ENCODE measurements at regions not wholly inside any gene's neighbourhood (a gene's known extent, or its start where the extent isn't known, plus 50 kb on each side); places are given as distances from the start of the nearest gene placed in this dataset.

DNA sequence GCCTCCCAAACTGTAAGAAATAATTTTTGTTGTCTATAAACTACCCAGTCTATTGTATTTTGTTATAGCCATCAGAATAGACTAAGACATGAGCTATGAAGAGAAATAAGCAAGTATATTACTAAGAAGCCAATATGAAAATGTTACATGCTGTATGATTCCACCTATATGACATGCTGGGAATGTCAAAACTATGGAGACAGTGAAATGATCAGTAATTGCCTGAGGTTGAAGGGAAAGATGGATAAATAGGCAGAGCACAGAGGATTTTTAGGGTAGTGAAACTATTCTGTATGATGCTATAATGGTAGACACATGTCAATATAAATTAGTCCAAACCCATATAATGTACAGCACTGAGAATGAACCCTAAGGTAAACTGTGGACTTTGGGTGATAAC lies 261.3 kb upstream of the PCDH15 start:
- intact Hi-C loops (cut with micrococcal nuclease) = no loop called here
- Histone ChIP-seq H3K9me3 (ENCODE audit: low read length) (no peaks in the 10 kb centered on the region), H3K4me1 (ENCODE audit: insufficient read depth, low read length) (peaks cover 9% of the 10 kb centered on the region), H3F3A (ENCODE audit: low read length, unreplicated experiment) (no peaks in the 10 kb centered on the region), H2AFZ (ENCODE audit: low read length) (no peak overlapping the region), H3K27me3 (ENCODE audit: low read length) (no peaks in the 10 kb centered on the region), H3K4me3 (ENCODE audit: low read length) (no peak overlapping the region), H3K36me3 (ENCODE audit: low read depth, low read length) (no peaks in the 10 kb centered on the region), H3K9ac (ENCODE audit: low read length) (no peak overlapping the region), H3K9me2 (replicated peaks; ENCODE audit: low read length) (no peaks in the 10 kb centered on the region), H3K79me2 (ENCODE audit: low read length) (no peaks in the 10 kb centered on the region), H3K27ac (ENCODE audit: low read length) (no peak overlapping the region), H4K20me1 (ENCODE audit: low read length) (no peaks in the 10 kb centered on the region), H3K4me2 (ENCODE audit: low read length) (no peak overlapping the region)
- no peak for DNase-seq
- POLR2A ChIA-PET (ENCODE audit: unreplicated experiment) = no interaction called here
- no TSS peak for BruUV-seq (replicated peaks)
- ATAC-seq = no peak
- TF ChIP-seq EZH2 (IDR thresholded peaks at IDR 0.05; ENCODE audit: low read length, unreplicated experiment) (no peak), EZH2phosphoT487 (IDR thresholded peaks at IDR 0.05; ENCODE audit: borderline replicate concordance, low read length) (no peak)
- TF ChIP-seq, protein P1, sequence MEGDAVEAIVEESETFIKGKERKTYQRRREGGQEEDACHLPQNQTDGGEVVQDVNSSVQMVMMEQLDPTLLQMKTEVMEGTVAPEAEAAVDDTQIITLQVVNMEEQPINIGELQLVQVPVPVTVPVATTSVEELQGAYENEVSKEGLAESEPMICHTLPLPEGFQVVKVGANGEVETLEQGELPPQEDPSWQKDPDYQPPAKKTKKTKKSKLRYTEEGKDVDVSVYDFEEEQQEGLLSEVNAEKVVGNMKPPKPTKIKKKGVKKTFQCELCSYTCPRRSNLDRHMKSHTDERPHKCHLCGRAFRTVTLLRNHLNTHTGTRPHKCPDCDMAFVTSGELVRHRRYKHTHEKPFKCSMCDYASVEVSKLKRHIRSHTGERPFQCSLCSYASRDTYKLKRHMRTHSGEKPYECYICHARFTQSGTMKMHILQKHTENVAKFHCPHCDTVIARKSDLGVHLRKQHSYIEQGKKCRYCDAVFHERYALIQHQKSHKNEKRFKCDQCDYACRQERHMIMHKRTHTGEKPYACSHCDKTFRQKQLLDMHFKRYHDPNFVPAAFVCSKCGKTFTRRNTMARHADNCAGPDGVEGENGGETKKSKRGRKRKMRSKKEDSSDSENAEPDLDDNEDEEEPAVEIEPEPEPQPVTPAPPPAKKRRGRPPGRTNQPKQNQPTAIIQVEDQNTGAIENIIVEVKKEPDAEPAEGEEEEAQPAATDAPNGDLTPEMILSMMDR (conservative IDR thresholded peaks at IDR 0.05; ENCODE audit: low read depth, low read length) = no peak
- CTCF ChIA-PET = no interaction called here

DNA sequence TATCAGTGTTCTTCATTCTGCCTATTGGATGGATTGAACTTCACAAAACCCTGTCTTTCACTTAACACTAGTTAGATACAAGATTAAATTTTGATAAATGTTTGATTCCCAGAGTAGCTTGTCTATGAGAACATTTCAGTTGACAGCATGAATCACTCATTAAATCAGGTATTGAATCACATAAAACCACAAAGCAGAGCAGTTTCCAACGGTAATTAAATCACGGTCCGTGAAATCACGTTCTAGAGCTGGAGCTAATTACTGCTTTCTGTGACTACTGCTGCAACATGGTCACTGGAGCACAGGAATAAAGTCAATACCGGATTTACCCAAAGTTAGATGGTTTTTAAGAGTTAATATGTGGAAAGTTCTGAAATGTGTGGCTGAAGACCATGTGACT lies 257.8 kb upstream of the PCDH15 start:
- no peak overlapping the region for H3K9ac ChIP-seq (ENCODE audit: low read length)
- DNase-seq = no peak
- H3K4me2 ChIP-seq (ENCODE audit: low read length) = no peak overlapping the region
- CTCF ChIA-PET = no interaction called here
- intact Hi-C loops (cut with micrococcal nuclease) = no loop called here
- POLR2A ChIA-PET (ENCODE audit: unreplicated experiment) = no interaction called here
- ATAC-seq = no peak; the same call in 1 of the 2 replicates
- H3K27ac ChIP-seq (ENCODE audit: low read length) = no peak overlapping the region
- no TSS peak for BruUV-seq (replicated peaks)
- TF ChIP-seq, protein P1 (conservative IDR thresholded peaks at IDR 0.05; ENCODE audit: low read depth, low read length) = no peak
- no peak for TF ChIP-seq EZH2 (IDR thresholded peaks at IDR 0.05; ENCODE audit: low read length, unreplicated experiment)
- TF ChIP-seq EZH2phosphoT487 (IDR thresholded peaks at IDR 0.05; ENCODE audit: borderline replicate concordance, low read length) = no peak
- H3K27me3 ChIP-seq (ENCODE audit: low read length) = no peaks in the 10 kb centered on the region
- H3K4me3 ChIP-seq (ENCODE audit: low read length) = no peak overlapping the region
- no peaks in the 10 kb centered on the region for H4K20me1 ChIP-seq (ENCODE audit: low read length)
- H3K9me2 ChIP-seq (replicated peaks; ENCODE audit: low read length) = no peaks in the 10 kb centered on the region
- no peaks in the 10 kb centered on the region for H3F3A ChIP-seq (ENCODE audit: low read length, unreplicated experiment)
- H3K79me2 ChIP-seq (ENCODE audit: low read length) = no peaks in the 10 kb centered on the region
- H3K4me1 ChIP-seq (ENCODE audit: insufficient read depth, low read length) = no peaks in the 10 kb centered on the region
- H3K36me3 ChIP-seq (ENCODE audit: low read depth, low read length) = no peaks in the 10 kb centered on the region
- no peak overlapping the region for H2AFZ ChIP-seq (ENCODE audit: low read length)
- H3K9me3 ChIP-seq (ENCODE audit: low read length) = no peaks in the 10 kb centered on the region

DNA sequence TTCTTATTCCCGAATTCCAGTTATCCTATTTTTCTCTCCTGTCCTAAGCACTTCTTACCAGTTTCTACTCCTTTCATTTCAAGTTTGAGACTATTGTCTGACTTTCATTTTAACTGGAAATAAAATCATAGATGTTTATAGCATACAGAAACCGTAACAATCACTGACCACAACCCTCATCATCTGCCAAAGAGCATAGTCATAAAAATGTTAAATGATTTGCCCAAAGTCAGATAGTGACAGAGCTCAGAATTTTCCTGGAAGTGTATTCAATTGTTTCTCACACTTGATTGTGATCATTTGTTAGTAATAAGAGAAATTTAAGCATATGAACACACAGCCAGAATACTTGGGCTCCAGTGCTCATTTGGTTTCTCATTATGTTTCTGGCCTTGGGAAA lies 250.5 kb upstream of the PCDH15 start:
- CTCF ChIA-PET = no interaction called here
- Histone ChIP-seq H3K4me1 (ENCODE audit: insufficient read depth, low read length) (no peaks in the 10 kb centered on the region), H3K4me2 (ENCODE audit: low read length) (no peak overlapping the region), H3K4me3 (ENCODE audit: low read length) (no peak overlapping the region), H3K27ac (ENCODE audit: low read length) (no peak overlapping the region), H3K9me2 (replicated peaks; ENCODE audit: low read length) (no peaks in the 10 kb centered on the region), H3K27me3 (ENCODE audit: low read length) (no peaks in the 10 kb centered on the region), H4K20me1 (ENCODE audit: low read length) (no peaks in the 10 kb centered on the region), H3K36me3 (ENCODE audit: low read depth, low read length) (no peaks in the 10 kb centered on the region), H3F3A (ENCODE audit: low read length, unreplicated experiment) (no peaks in the 10 kb centered on the region), H3K9ac (ENCODE audit: low read length) (no peak overlapping the region), H3K79me2 (ENCODE audit: low read length) (no peaks in the 10 kb centered on the region), H2AFZ (ENCODE audit: low read length) (no peak overlapping the region), H3K9me3 (ENCODE audit: low read length) (no peaks in the 10 kb centered on the region)
- BruUV-seq (replicated peaks) = no TSS peak
- DNase-seq (no peak), ATAC-seq (peak; percentile 59)
- intact Hi-C loops (cut with micrococcal nuclease) = no loop called here
- TF ChIP-seq EZH2 (IDR thresholded peaks at IDR 0.05; ENCODE audit: low read length, unreplicated experiment) (no peak), EZH2phosphoT487 (IDR thresholded peaks at IDR 0.05; ENCODE audit: borderline replicate concordance, low read length) (no peak)
- TF ChIP-seq, protein P1 (conservative IDR thresholded peaks at IDR 0.05; ENCODE audit: low read depth, low read length) = no peak
- POLR2A ChIA-PET (ENCODE audit: unreplicated experiment) = no interaction called here
